MCF 10A (cell line): ENCODE measurements at regions not wholly inside any gene's neighbourhood (a gene's known extent, or its start where the extent isn't known, plus 50 kb on each side); places are given as distances from the start of the nearest gene placed in this dataset.

Experiments
- BruUV-seq: library from RNA; stranded (reverse); fragments of 400-500 nt; replicated peaks from 2 replicates; lab custom pipeline; 2021; lab: Mats Ljungman, UMichigan
- CTCF ChIA-PET: fragments of 300-600 bp; sonication (Branson Sonifier 250); formaldehyde crosslinking; extraction: SDS; loops from one replicate; lab custom pipeline; 2021; ENCODE audit warnings: antibody characterized with exemption, inconsistent platforms; lab: Yijun Ruan, JAX
- POLR2A ChIA-PET: fragments of 300-600, 350-650 bp; sonication (Branson Sonifier 250); formaldehyde crosslinking; extraction: SDS; loops from one replicate; lab custom pipeline; 2020; ENCODE audit warnings: antibody characterized with exemption, inconsistent platforms; lab: Yijun Ruan, JAX
- DNase-seq: peaks from one replicate; pipeline ENCODE4 v3.0.0-alpha.2; 2018; ENCODE audit not compliant: unreplicated experiment
- H3K27ac Mint-ChIP-seq: one replicate; pipeline ENCODE4 v1.8.0; 2022; ENCODE audit warnings: mild to moderate bottlenecking, low read depth, mixed read lengths; ENCODE audit not compliant: unreplicated experiment
- H3K27me3 Mint-ChIP-seq: one replicate; pipeline ENCODE4 v1.8.0; 2022; ENCODE audit warnings: mixed read lengths; ENCODE audit not compliant: insufficient read depth, unreplicated experiment
- H3K36me3 Mint-ChIP-seq: one replicate; pipeline ENCODE4 v1.8.0; 2022; ENCODE audit warnings: mild to moderate bottlenecking, moderate library complexity, mixed read lengths; ENCODE audit not compliant: insufficient read depth, unreplicated experiment
- H3K4me1 Mint-ChIP-seq: one replicate; pipeline ENCODE4 v1.8.0; 2022; ENCODE audit warnings: mixed read lengths; ENCODE audit not compliant: insufficient read depth, unreplicated experiment
- H3K4me3 Mint-ChIP-seq: one replicate; pipeline ENCODE4 v1.8.0; 2022; ENCODE audit warnings: mild to moderate bottlenecking, moderate library complexity, mixed read lengths; ENCODE audit not compliant: unreplicated experiment
- H3K9me3 Mint-ChIP-seq: one replicate; pipeline ENCODE4 v1.8.0; 2022; ENCODE audit warnings: mixed read lengths; ENCODE audit not compliant: unreplicated experiment
- intact Hi-C: fragments of 100-400 bp; cut with micrococcal nuclease; formaldehyde crosslinking; loops from 2 replicates; pipeline ENCODE4 v1.14.1; 2022
- TF ChIP-seq, protein P1 (sequence below): fragments of 200-600 bp; IDR thresholded peaks from one replicate; pipeline ENCODE4 v1.8.0; 2022; ENCODE audit warnings: antibody characterized with exemption, mild to moderate bottlenecking; ENCODE audit not compliant: unreplicated experiment

DNA sequence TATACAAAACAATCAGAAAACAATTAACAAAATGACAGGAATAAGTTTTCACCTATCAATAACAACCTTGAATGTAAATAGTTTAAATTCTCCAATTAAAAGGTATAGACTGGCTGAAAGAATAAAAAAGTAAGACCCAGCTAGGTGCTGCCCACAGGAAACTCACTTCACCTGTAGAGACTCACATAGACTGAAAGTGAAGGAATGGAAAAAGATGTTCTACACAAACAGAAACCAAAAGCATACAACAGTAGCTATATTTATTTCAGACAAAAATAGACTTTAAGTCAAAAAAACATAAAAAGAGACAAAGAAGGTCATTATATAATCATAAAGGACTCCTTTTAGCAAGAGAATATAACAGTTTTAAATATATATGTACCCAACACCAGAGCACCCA is 152.4 kb upstream of the PWP1 start:
- intact Hi-C loops, result no loop called here
- CTCF ChIA-PET, result interaction anchor here (1.5 to 1.8 kb wide), 2 partner anchors 9 to 402 kb away, joined by 3 to 5 read pairs; no protein-coding TSS in a partner anchor

DNA sequence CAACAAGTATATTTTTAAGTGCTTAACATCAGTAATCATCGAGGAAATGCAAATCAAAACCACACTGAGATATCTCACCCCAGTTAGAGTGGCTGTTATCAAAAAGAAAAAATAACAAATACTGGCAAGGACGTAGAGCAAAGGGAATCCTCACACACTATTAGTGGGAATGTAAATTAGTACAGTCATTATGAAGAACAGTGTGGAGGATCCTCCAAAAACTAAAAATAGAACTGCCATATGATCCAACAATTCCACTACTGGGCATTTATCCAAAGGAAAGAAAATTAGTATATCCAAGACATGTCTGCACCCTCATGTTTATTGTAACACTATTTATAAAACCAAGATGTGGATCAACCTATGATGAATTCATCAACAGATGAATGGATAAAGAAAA is 149.0 kb upstream of the PWP1 start:
- Mint-ChIP-seq H3K27ac (no peak overlapping the region), H3K27me3 (no peaks in the 10 kb centered on the region), H3K4me3 (no peak overlapping the region), H3K9me3 (no peaks in the 10 kb centered on the region), H3K4me1 (no peaks in the 10 kb centered on the region), H3K36me3 (no peaks in the 10 kb centered on the region)
- BruUV-seq, result no TSS peak
- DNase-seq, result no peak
- intact Hi-C loops, result no loop called here
- CTCF ChIA-PET, result no interaction called here
- POLR2A ChIA-PET, result no interaction called here
- TF ChIP-seq, protein P1, sequence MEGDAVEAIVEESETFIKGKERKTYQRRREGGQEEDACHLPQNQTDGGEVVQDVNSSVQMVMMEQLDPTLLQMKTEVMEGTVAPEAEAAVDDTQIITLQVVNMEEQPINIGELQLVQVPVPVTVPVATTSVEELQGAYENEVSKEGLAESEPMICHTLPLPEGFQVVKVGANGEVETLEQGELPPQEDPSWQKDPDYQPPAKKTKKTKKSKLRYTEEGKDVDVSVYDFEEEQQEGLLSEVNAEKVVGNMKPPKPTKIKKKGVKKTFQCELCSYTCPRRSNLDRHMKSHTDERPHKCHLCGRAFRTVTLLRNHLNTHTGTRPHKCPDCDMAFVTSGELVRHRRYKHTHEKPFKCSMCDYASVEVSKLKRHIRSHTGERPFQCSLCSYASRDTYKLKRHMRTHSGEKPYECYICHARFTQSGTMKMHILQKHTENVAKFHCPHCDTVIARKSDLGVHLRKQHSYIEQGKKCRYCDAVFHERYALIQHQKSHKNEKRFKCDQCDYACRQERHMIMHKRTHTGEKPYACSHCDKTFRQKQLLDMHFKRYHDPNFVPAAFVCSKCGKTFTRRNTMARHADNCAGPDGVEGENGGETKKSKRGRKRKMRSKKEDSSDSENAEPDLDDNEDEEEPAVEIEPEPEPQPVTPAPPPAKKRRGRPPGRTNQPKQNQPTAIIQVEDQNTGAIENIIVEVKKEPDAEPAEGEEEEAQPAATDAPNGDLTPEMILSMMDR, result no peak

More for the DNA sequence above, 152.4 kb upstream of the PWP1 start:
- Mint-ChIP-seq H3K36me3 (no peaks in the 10 kb centered on the region), H3K27ac (no peak overlapping the region), H3K4me1 (no peaks in the 10 kb centered on the region), H3K27me3 (no peaks in the 10 kb centered on the region), H3K9me3 (no peaks in the 10 kb centered on the region), H3K4me3 (no peak overlapping the region)
- BruUV-seq, result no TSS peak
- POLR2A ChIA-PET, result no interaction called here
- TF ChIP-seq, protein P1, result no peak
- no peak for DNase-seq

DNA sequence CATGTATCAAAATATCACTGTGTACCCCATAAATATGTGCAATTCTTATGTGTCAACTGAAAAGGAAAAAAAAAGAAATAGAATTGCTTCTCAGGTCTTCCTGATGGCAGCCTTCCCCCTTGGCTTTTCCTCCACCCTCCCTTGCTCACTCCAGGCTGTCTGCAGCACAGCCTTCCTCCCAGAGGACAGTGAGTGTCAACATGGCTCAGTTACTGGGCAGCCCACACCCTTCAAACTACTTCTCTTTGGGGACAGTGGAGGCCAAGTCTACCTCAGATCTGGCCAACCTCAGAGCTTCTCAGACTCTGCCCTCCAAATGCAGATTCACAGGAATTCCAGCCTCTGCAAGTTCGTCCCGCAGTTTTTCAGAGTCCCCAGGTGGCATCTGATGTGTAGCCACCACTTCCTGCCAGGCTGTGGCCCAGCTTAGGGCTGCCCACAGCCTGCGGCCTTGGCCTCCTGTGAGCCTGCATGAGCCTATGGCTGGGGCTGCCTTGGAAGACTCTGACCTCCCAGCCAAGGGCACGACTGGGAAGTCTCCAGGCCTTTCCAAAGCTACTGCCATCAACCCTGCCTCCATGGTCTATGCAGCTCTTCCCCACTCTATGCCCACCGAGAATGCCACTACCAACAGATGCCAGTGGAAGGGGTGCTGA is 148.0 kb upstream of the PWP1 start:
- ChIA-PET POLR2A (no interaction called here), CTCF (no interaction called here)
- no peak for DNase-seq
- Mint-ChIP-seq H3K27ac (no peak overlapping the region), H3K27me3 (no peaks in the 10 kb centered on the region), H3K4me1 (no peaks in the 10 kb centered on the region), H3K9me3 (no peaks in the 10 kb centered on the region), H3K36me3 (no peaks in the 10 kb centered on the region), H3K4me3 (no peak overlapping the region)
- TF ChIP-seq, protein P1, result no peak
- no TSS peak for BruUV-seq
- intact Hi-C loops, result no loop called here

DNA sequence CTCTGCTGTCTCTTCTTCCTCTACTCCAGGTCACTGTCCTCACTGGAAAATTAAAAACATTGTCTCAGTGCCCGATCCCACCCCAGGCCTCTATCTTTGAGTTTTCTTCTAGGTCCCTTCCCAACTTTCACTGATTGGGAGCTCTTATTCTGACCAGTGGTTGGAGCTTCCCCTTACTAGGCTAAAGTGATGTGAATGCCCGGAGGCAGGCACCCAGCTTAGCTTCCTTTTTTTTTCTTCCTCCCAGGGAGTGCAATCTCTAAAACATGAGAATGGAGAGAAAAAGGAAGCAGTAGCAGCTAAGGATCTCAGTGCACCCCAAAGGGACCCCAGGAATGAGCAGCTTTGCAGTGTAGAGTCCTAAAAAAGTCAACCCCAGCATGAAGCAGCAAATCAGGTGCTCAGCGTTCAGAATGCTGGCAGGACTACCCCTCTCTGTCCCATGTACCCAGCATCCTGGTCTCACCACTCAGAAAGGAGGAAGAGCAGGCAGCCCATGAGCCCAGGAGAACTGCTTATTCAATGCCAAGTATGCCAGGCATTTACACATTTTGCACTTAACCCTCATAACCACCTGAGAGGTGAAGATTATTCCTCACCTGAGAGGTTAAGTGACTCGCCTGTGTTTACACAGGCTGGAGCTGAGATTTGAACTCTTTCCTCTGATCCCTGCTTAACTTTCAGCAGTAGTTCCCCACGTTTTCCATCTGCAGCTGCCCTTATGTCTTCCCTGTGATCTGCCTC is 146.2 kb upstream of the PWP1 start:
- Mint-ChIP-seq H3K4me1 (no peaks in the 10 kb centered on the region), H3K4me3 (no peak overlapping the region), H3K9me3 (no peaks in the 10 kb centered on the region), H3K27me3 (no peaks in the 10 kb centered on the region), H3K27ac (no peak overlapping the region), H3K36me3 (no peaks in the 10 kb centered on the region)
- TF ChIP-seq, protein P1, result no peak
- intact Hi-C loops, result no loop called here
- POLR2A ChIA-PET, result no interaction called here
- CTCF ChIA-PET, result interaction anchor here (0.5 to 0.7 kb wide), 3 partner anchors 8 to 370 kb away, joined by 3 read pairs; no protein-coding TSS in a partner anchor
- no TSS peak for BruUV-seq
- DNase-seq, result no peak
